ENCODE measurements at regions not wholly inside any gene's neighbourhood (a gene's known extent, or its start where the extent isn't known, plus 50 kb on each side); places are given as distances from the start of the nearest gene placed in this dataset.

DNA sequence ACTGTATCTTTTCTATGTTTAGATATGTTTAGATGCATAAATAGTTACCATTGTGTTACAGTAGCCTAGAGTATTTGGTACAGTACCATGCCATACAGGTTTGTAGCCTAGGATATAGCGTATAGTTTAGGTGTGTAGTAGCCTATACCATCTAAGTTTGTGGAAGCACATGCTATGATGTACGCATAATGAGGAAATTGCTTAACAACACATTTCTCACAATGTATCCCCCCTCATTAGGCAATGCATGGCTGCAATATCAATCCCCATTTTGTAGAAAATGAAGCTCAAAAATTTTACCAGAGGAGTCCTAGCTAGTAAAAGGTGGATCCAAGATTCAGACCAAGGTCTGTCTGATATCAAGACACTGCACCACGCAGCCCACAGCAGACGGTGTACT lies 376.4 kb upstream of the NFE2L3 start:
- intact Hi-C loops (cut with micrococcal nuclease) (no loop called here), dilution Hi-C loops (cut with MboI; ENCODE audit: extremely low pct_ligation_motif_present, low sequenced_read_pairs) (no loop called here)
- no peak for TF ChIP-seq POLR2AphosphoS5 (IDR thresholded peaks at IDR 0.05; ENCODE audit: insufficient read depth, low read depth, low read length)
- TF ChIP-seq MYC (IDR thresholded peaks at IDR 0.05; ENCODE audit: low read depth, low read length) = no peak
- TF ChIP-seq, protein P1, sequence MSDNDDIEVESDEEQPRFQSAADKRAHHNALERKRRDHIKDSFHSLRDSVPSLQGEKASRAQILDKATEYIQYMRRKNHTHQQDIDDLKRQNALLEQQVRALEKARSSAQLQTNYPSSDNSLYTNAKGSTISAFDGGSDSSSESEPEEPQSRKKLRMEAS (IDR thresholded peaks at IDR 0.05; ENCODE audit: insufficient read depth, insufficient read length) = no peak
- no peak for TF ChIP-seq JUN (IDR thresholded peaks at IDR 0.05; ENCODE audit: borderline replicate concordance, insufficient read depth, insufficient read length, low read depth)
- no peak for TF ChIP-seq EZH2 (IDR thresholded peaks at IDR 0.05; ENCODE audit: borderline replicate concordance, low read depth, low read length, severe bottlenecking)
- TF ChIP-seq POLR2A (IDR thresholded peaks at IDR 0.05; ENCODE audit: low read depth, low read length) = no peak
- no peak for TF ChIP-seq GATA2 (IDR thresholded peaks at IDR 0.05; ENCODE audit: insufficient read depth, insufficient read length, low read depth, low read length)
- no peak for TF ChIP-seq FOS (IDR thresholded peaks at IDR 0.05; ENCODE audit: borderline replicate concordance, insufficient read depth, low read length)
- TF ChIP-seq, protein P2, sequence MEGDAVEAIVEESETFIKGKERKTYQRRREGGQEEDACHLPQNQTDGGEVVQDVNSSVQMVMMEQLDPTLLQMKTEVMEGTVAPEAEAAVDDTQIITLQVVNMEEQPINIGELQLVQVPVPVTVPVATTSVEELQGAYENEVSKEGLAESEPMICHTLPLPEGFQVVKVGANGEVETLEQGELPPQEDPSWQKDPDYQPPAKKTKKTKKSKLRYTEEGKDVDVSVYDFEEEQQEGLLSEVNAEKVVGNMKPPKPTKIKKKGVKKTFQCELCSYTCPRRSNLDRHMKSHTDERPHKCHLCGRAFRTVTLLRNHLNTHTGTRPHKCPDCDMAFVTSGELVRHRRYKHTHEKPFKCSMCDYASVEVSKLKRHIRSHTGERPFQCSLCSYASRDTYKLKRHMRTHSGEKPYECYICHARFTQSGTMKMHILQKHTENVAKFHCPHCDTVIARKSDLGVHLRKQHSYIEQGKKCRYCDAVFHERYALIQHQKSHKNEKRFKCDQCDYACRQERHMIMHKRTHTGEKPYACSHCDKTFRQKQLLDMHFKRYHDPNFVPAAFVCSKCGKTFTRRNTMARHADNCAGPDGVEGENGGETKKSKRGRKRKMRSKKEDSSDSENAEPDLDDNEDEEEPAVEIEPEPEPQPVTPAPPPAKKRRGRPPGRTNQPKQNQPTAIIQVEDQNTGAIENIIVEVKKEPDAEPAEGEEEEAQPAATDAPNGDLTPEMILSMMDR (IDR thresholded peaks at IDR 0.05; ENCODE audit: extremely low read depth in 1 of 2, insufficient read depth in 1 of 2, low read depth in 1 of 2, low read length in 2 of 2) = no peak
- POLR2A ChIA-PET = no interaction called here
- no peaks in the 10 kb centered on the region for H4K20me1 ChIP-seq (replicated peaks; ENCODE audit: control insufficient read depth, extremely low read depth, insufficient read depth, low read length)
- FAIRE-seq = no peak
- no peaks in the 10 kb centered on the region for H3K27me3 ChIP-seq (ENCODE audit: control insufficient read depth in 2 of 2, insufficient read depth in 2 of 2, low read length in 2 of 2)
- no peak overlapping the region for H2AFZ ChIP-seq (ENCODE audit: low read depth, low read length)
- CTCF ChIA-PET = interaction anchor here (1.7 kb wide), 1 partner anchor 10 kb away, joined by 5 read pairs; no protein-coding TSS in a partner anchor
- H3K4me3 ChIP-seq (replicated peaks in 1 of 3; ENCODE audit: insufficient read depth in 1 of 3, low read depth in 1 of 3, low read length in 3 of 3) = no peak overlapping the region
- H3K4me2 ChIP-seq (ENCODE audit: insufficient read depth, low read length) = no peak overlapping the region
- H3K27ac ChIP-seq (ENCODE audit: insufficient read depth, low read depth, low read length) = no peak overlapping the region
- no peak overlapping the region for H3K9ac ChIP-seq (replicated peaks; ENCODE audit: extremely low read depth, insufficient read depth, low read length)
- H3K4me1 ChIP-seq (ENCODE audit: control insufficient read depth, extremely low read depth, insufficient read depth, low read length) = no peaks in the 10 kb centered on the region
- H3K36me3 ChIP-seq (ENCODE audit: control insufficient read depth in 2 of 2, extremely low read depth in 1 of 2, insufficient read depth in 2 of 2, low read length in 2 of 2) = no peaks in the 10 kb centered on the region
- no peaks in the 10 kb centered on the region for H3K9me3 ChIP-seq (replicated peaks; ENCODE audit: control insufficient read depth, insufficient read depth, low read length)
- no peaks in the 10 kb centered on the region for H3K79me2 ChIP-seq (ENCODE audit: control insufficient read depth, insufficient read depth, low read length)
- BruUV-seq (replicated peaks) = no TSS peak
- H3K9me1 ChIP-seq (replicated peaks; ENCODE audit: control insufficient read depth, extremely low read depth, insufficient read depth, low read length) = no peaks in the 10 kb centered on the region
- DNase-seq (ENCODE audit: low read depth, low spot score) = no peak
